H7 (cell line): ENCODE measurements at regions not wholly inside any gene's neighbourhood (a gene's known extent, or its start where the extent isn't known, plus 50 kb on each side); places are given as distances from the start of the nearest gene placed in this dataset.

ENCODE experiments used
- DNase-seq: peaks from one replicate; pipeline ENCODE4 v3.0.0; 2012
- H3K27me3 ChIP-seq: 2 replicates; pipeline ENCODE4 v1.6.0; 2011; ENCODE audit warnings: mild to moderate bottlenecking, low read length; ENCODE audit not compliant: control insufficient read depth, insufficient read depth
- H3K36me3 ChIP-seq: replicated peaks from 2 replicates; pipeline ENCODE4 v1.5.1; 2011; ENCODE audit warnings: low read length; ENCODE audit not compliant: control insufficient read depth, insufficient read depth
- H3K4me3 ChIP-seq: 2 replicates; pipeline ENCODE4 v1.5.1; 2011; ENCODE audit warnings: low read depth, mild to moderate bottlenecking, control low read depth, low read length, moderate library complexity; ENCODE audit not compliant: insufficient read depth

- H3K36me3 ChIP-seq: no peaks in the 10 kb centered on the region
- no peak overlapping the region for H3K4me3 ChIP-seq
- DNase-seq: no peak
- H3K27me3 ChIP-seq: no peaks in the 10 kb centered on the region; the same call in 1 of the 2 replicates
These were observed 194.6 kb upstream of the PDE1C start for GRCh38 chr7:32264702-32265284.

- H3K27me3 ChIP-seq: no peaks in the 10 kb centered on the region; the same call in 1 of the 2 replicates
- H3K36me3 ChIP-seq: no peaks in the 10 kb centered on the region
- DNase-seq: no peak
- H3K4me3 ChIP-seq: no peak overlapping the region
These were observed 193.4 kb upstream of the PDE1C start for GRCh38 chr7:32263611-32264010.

GRCh38 chr7:32262315-32262714 is 192.1 kb upstream of the PDE1C start:
- no peak for DNase-seq
- H3K27me3 ChIP-seq: no peaks in the 10 kb centered on the region
- no peaks in the 10 kb centered on the region for H3K36me3 ChIP-seq
- no peak overlapping the region for H3K4me3 ChIP-seq

- Histone ChIP-seq H3K4me3 (no peak overlapping the region), H3K36me3 (no peaks in the 10 kb centered on the region), H3K27me3 (no peaks in the 10 kb centered on the region)
- DNase-seq: no peak
These were observed 189.9 kb upstream of the PDE1C start for GRCh38 chr7:32259931-32260596.

- no peak for DNase-seq
- no peaks in the 10 kb centered on the region for H3K36me3 ChIP-seq
- no peak overlapping the region for H3K4me3 ChIP-seq
- no peaks in the 10 kb centered on the region for H3K27me3 ChIP-seq
These were observed 188.1 kb upstream of the PDE1C start for GRCh38 chr7:32258265-32258664.

- DNase-seq: no peak
- no peak overlapping the region for H3K4me3 ChIP-seq
- no peaks in the 10 kb centered on the region for H3K36me3 ChIP-seq
- H3K27me3 ChIP-seq: no peaks in the 10 kb centered on the region
These were observed 187.4 kb upstream of the PDE1C start for GRCh38 chr7:32257621-32258020.

- H3K36me3 ChIP-seq: no peaks in the 10 kb centered on the region
- DNase-seq: no peak
These were observed 186.6 kb upstream of the PDE1C start for GRCh38 chr7:32256811-32257210.

GRCh38 chr7:32256376-32256775 is 186.2 kb upstream of the PDE1C start:
- no peak for DNase-seq
- Histone ChIP-seq H3K4me3 (no peak overlapping the region), H3K27me3 (no peaks in the 10 kb centered on the region), H3K36me3 (no peaks in the 10 kb centered on the region)

More at GRCh38 chr7:32256811-32257210, 186.6 kb upstream of the PDE1C start:
- H3K27me3 ChIP-seq: no peaks in the 10 kb centered on the region
- no peak overlapping the region for H3K4me3 ChIP-seq

- H3K4me3 ChIP-seq: no peak overlapping the region
- H3K36me3 ChIP-seq: no peaks in the 10 kb centered on the region
- no peak for DNase-seq
These were observed 184.8 kb upstream of the PDE1C start for GRCh38 chr7:32255036-32255435.

GRCh38 chr7:32253299-32253698 is 183.1 kb upstream of the PDE1C start:
- DNase-seq: no peak
- Histone ChIP-seq H3K4me3 (no peak overlapping the region), H3K27me3 (no peaks in the 10 kb centered on the region), H3K36me3 (no peaks in the 10 kb centered on the region)

More at GRCh38 chr7:32255036-32255435, 184.8 kb upstream of the PDE1C start:
- no peaks in the 10 kb centered on the region for H3K27me3 ChIP-seq

- Histone ChIP-seq H3K36me3 (no peaks in the 10 kb centered on the region), H3K27me3 (no peaks in the 10 kb centered on the region), H3K4me3 (no peak overlapping the region)
- DNase-seq: no peak
These were observed 181.5 kb upstream of the PDE1C start for GRCh38 chr7:32251659-32252058.

GRCh38 chr7:32250471-32251260 is 180.5 kb upstream of the PDE1C start:
- no peaks in the 10 kb centered on the region for H3K27me3 ChIP-seq
- no peak for DNase-seq
- H3K36me3 ChIP-seq: no peaks in the 10 kb centered on the region
- H3K4me3 ChIP-seq: no peak overlapping the region

GRCh38 chr7:32250003-32250402 is 179.8 kb upstream of the PDE1C start:
- no peaks in the 10 kb centered on the region for H3K27me3 ChIP-seq
- no peak overlapping the region for H3K4me3 ChIP-seq
- no peak for DNase-seq
- no peaks in the 10 kb centered on the region for H3K36me3 ChIP-seq

GRCh38 chr7:32248522-32248921 is 178.3 kb upstream of the PDE1C start:
- H3K4me3 ChIP-seq: no peak overlapping the region
- H3K36me3 ChIP-seq: no peaks in the 10 kb centered on the region
- no peaks in the 10 kb centered on the region for H3K27me3 ChIP-seq
- no peak for DNase-seq

GRCh38 chr7:32244806-32245345 is 174.7 kb upstream of the PDE1C start:
- Histone ChIP-seq H3K36me3 (no peaks in the 10 kb centered on the region), H3K27me3 (no peaks in the 10 kb centered on the region), H3K4me3 (no peak overlapping the region)
- DNase-seq: no peak
